Thyroid gland (tissue), 4 donors: ENCODE measurements at regions not wholly inside any gene's neighbourhood (a gene's known extent, or its start where the extent isn't known, plus 50 kb on each side); places are given as distances from the start of the nearest gene placed in this dataset.

Source experiments
- DNase-seq, 2 donors: peaks; one replicate each; pipeline ENCODE4 v3.0.0-alpha.2; 2019
- H3K27ac ChIP-seq, 3 donors: fragments of 200-600 bp; sonication (generic); 1 replicate in 2 of 3; 2 replicates in 1 of 3; pipeline ENCODE4 v1.5.1; 2016 to 2019; ENCODE audit warnings: mild to moderate bottlenecking in 1 of 3, moderate library complexity in 1 of 3
- H3K27me3 ChIP-seq: fragments of 200-600 bp; sonication (generic); one replicate; pipeline ENCODE4 v1.5.1; 2019
- H3K36me3 ChIP-seq, 2 donors: fragments of 200-600 bp; sonication (generic); one replicate each; pipeline ENCODE4 v1.5.1; 2016 to 2019
- H3K4me1 ChIP-seq, 2 donors: fragments of 200-600 bp; sonication (generic); one replicate each; pipeline ENCODE4 v1.5.1; 2017 to 2019
- H3K4me3 ChIP-seq, 3 donors: fragments of 200-600 bp; sonication (generic); replicated peaks in 1 of 3; 1 replicate in 2 of 3; 2 replicates in 1 of 3; pipeline ENCODE4 v1.5.1; 2016; ENCODE audit warnings: mild to moderate bottlenecking in 1 of 3
- H3K9me3 ChIP-seq: fragments of 200-600 bp; sonication (generic); one replicate; pipeline ENCODE4 v1.5.1; 2017
- CTCF ChIP-seq, 6 experiments: fragments of 200-600 bp in 3 of 6; fragments of 450-650 bp in 3 of 6; sonication (generic) in 3 of 6; IDR thresholded peaks; one replicate each; pipeline ENCODE4 v1.5.1; 2016 to 2019; ENCODE audit warnings: antibody characterized with exemption in 6 of 6, mild to moderate bottlenecking in 2 of 6, inconsistent platforms in 1 of 6, moderate library complexity in 1 of 6
- POLR2A ChIP-seq, 2 donors: fragments of 450-650 bp; IDR thresholded peaks; one replicate each; pipeline ENCODE4 v1.6.1; 2017; ENCODE audit warnings: antibody characterized with exemption in 2 of 2, mild to moderate bottlenecking in 2 of 2, moderate library complexity in 1 of 2
- WGBS, 2 donors: methylation state at CpG; one replicate each; pipeline ENCODE4 v1.1.5; 2017; 5-methylcytosine and 5-hydroxymethylcytosine counted together
- intact Hi-C: fragments of 100-400 bp; cut with DNase I; formaldehyde crosslinking; loops from one replicate; pipeline ENCODE4 v1.15.1; 2023

- DNase-seq: no peak
- 78 to 80% methylated on average over 3 of the region's 3 CpGs for WGBS, 2 donors
- no peaks in the 10 kb centered on the region for H3K9me3 ChIP-seq
- no peaks in the 10 kb centered on the region for H3K27me3 ChIP-seq
- H3K4me1 ChIP-seq: no peaks in the 10 kb centered on the region
- H3K4me3 ChIP-seq: no peak overlapping the region
- H3K36me3 ChIP-seq: no peaks in the 10 kb centered on the region
- H3K27ac ChIP-seq: no peak overlapping the region
- TF ChIP-seq POLR2A (IDR thresholded peaks at IDR 0.05) (no peak), CTCF (IDR thresholded peaks at IDR 0.05) (no peak)
- intact Hi-C loops: no loop called here
These were observed 717.2 kb upstream of the UBE2E2 start for GRCh38 chr3:22485954-22486353.

GRCh38 chr3:22490747-22491146 lies 712.4 kb upstream of the UBE2E2 start:
- no peak overlapping the region for H3K4me3 ChIP-seq
- intact Hi-C loops: no loop called here
- H3K27me3 ChIP-seq: no peaks in the 10 kb centered on the region
- TF ChIP-seq POLR2A (IDR thresholded peaks at IDR 0.05) (no peak), CTCF (IDR thresholded peaks at IDR 0.05) (no peak)
- no peaks in the 10 kb centered on the region for H3K4me1 ChIP-seq
- H3K36me3 ChIP-seq: no peaks in the 10 kb centered on the region
- 73 to 76% methylated on average over 1 of the region's 1 CpG for WGBS, 2 donors
- H3K9me3 ChIP-seq: no peaks in the 10 kb centered on the region
- DNase-seq: no peak
- H3K27ac ChIP-seq: no peak overlapping the region

GRCh38 chr3:22491344-22491743 lies 711.8 kb upstream of the UBE2E2 start:
- H3K4me1 ChIP-seq: no peaks in the 10 kb centered on the region
- TF ChIP-seq POLR2A (IDR thresholded peaks at IDR 0.05): no peak
- TF ChIP-seq CTCF (IDR thresholded peaks at IDR 0.05): no peak
- intact Hi-C loops: no loop called here
- no peaks in the 10 kb centered on the region for H3K27me3 ChIP-seq
- H3K9me3 ChIP-seq: no peaks in the 10 kb centered on the region
- DNase-seq: no peak
- no peaks in the 10 kb centered on the region for H3K36me3 ChIP-seq
- H3K27ac ChIP-seq: no peak overlapping the region
- WGBS, 2 donors: 33 to 84% methylated on average over 1 of the region's 1 CpG
- no peak overlapping the region for H3K4me3 ChIP-seq

GRCh38 chr3:22492342-22492741 lies 710.8 kb upstream of the UBE2E2 start:
- Histone ChIP-seq H3K36me3 (no peaks in the 10 kb centered on the region), H3K27ac (no peak overlapping the region), H3K9me3 (no peaks in the 10 kb centered on the region), H3K4me1 (no peaks in the 10 kb centered on the region), H3K4me3 (no peak overlapping the region), H3K27me3 (no peaks in the 10 kb centered on the region)
- no peak for DNase-seq
- no peak for TF ChIP-seq CTCF (IDR thresholded peaks at IDR 0.05)
- no peak for TF ChIP-seq POLR2A (IDR thresholded peaks at IDR 0.05)
- intact Hi-C loops: no loop called here
- WGBS, 2 donors: 95 to 97% methylated on average over 2 of the region's 2 CpGs

GRCh38 chr3:22495241-22495640 lies 707.9 kb upstream of the UBE2E2 start:
- no peak overlapping the region for H3K27ac ChIP-seq
- TF ChIP-seq POLR2A (IDR thresholded peaks at IDR 0.05): no peak
- no peak for TF ChIP-seq CTCF (IDR thresholded peaks at IDR 0.05)
- DNase-seq: no peak
- no peaks in the 10 kb centered on the region for H3K9me3 ChIP-seq
- no peaks in the 10 kb centered on the region for H3K27me3 ChIP-seq
- intact Hi-C loops: no loop called here
- no peaks in the 10 kb centered on the region for H3K36me3 ChIP-seq
- no peaks in the 10 kb centered on the region for H3K4me1 ChIP-seq
- no peak overlapping the region for H3K4me3 ChIP-seq
- WGBS, 2 donors: 42 to 48% methylated on average over 2 of the region's 2 CpGs
